Lower leg skin (tissue), 4 donors: ENCODE measurements at regions not wholly inside any gene's neighbourhood (a gene's known extent, or its start where the extent isn't known, plus 50 kb on each side); places are given as distances from the start of the nearest gene placed in this dataset.

Source experiments
- DNase-seq, 2 donors: peaks; one replicate each; pipeline ENCODE4 v3.0.0-alpha.2; 2019; ENCODE audit warnings: low spot score in 2 of 2
- H3K4me3 ChIP-seq: fragments of 200-600 bp; sonication (generic); 2 replicates; pipeline ENCODE4 v1.5.1; 2017; ENCODE audit warnings: mild to moderate bottlenecking, low read depth; ENCODE audit not compliant: poor library complexity, severe bottlenecking
- POLR2A ChIP-seq, 2 donors: fragments of 450-650 bp; IDR thresholded peaks; one replicate each; pipeline ENCODE4 v1.6.1; 2016 to 2017; ENCODE audit warnings: antibody characterized with exemption in 2 of 2, mild to moderate bottlenecking in 1 of 2, moderate library complexity in 1 of 2
- WGBS, 2 donors: methylation state at CpG; one replicate each; pipeline ENCODE4 v1.1.5; 2018; 5-methylcytosine and 5-hydroxymethylcytosine counted together
- intact Hi-C: fragments of 100-400 bp; cut with DNase I; formaldehyde crosslinking; loops from one replicate; pipeline ENCODE4 v1.15.0; 2023; ENCODE audit warnings: low total_unique reads
- TF ChIP-seq, protein P1 (sequence below), 3 donors: fragments of 450-650 bp; IDR thresholded peaks; one replicate each; pipeline ENCODE4 v1.5.1; 2016; ENCODE audit warnings: antibody characterized with exemption in 3 of 3, mild to moderate bottlenecking in 3 of 3, moderate library complexity in 2 of 3

GRCh38 chr9:107694390-107694789 lies 204.8 kb upstream of the KLF4 start:
- no peak for DNase-seq
- no peak for TF ChIP-seq POLR2A (IDR thresholded peaks at IDR 0.05)
- TF ChIP-seq, protein P1, sequence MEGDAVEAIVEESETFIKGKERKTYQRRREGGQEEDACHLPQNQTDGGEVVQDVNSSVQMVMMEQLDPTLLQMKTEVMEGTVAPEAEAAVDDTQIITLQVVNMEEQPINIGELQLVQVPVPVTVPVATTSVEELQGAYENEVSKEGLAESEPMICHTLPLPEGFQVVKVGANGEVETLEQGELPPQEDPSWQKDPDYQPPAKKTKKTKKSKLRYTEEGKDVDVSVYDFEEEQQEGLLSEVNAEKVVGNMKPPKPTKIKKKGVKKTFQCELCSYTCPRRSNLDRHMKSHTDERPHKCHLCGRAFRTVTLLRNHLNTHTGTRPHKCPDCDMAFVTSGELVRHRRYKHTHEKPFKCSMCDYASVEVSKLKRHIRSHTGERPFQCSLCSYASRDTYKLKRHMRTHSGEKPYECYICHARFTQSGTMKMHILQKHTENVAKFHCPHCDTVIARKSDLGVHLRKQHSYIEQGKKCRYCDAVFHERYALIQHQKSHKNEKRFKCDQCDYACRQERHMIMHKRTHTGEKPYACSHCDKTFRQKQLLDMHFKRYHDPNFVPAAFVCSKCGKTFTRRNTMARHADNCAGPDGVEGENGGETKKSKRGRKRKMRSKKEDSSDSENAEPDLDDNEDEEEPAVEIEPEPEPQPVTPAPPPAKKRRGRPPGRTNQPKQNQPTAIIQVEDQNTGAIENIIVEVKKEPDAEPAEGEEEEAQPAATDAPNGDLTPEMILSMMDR (IDR thresholded peaks at IDR 0.05): no peak
- no peak overlapping the region for H3K4me3 ChIP-seq
- 55 to 97% methylated on average over 1 of the region's 1 CpG for WGBS, 2 donors
- intact Hi-C loops: no loop called here

- TF ChIP-seq, protein P1 (IDR thresholded peaks at IDR 0.05): no peak
- no peak for TF ChIP-seq POLR2A (IDR thresholded peaks at IDR 0.05)
- WGBS, 2 donors: 34 to 59% methylated on average over 6 to 7 of the region's 7 CpGs
- no peak for DNase-seq
- no peak overlapping the region for H3K4me3 ChIP-seq
- intact Hi-C loops: no loop called here
These were observed 204.2 kb upstream of the KLF4 start for GRCh38 chr9:107693625-107694326.

DNA sequence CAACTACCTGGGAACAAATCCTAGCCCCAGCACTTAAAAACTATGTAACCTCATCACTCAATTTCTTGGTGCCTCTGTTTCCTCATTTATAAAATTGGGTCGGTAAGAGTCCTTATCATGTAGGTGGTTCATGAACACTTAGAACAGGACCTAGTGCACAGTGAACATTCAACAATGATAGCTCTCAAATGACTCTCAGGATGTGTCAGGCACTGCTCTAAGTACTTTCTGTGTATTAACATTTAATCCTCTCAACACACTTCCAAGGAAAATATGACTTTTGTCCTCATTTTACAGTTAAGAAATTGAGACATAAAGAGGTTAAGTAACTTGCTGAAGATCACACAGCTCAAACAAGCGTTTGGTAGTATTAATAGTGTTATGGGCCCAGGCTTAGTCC lies 202.1 kb upstream of the KLF4 start:
- no peak for DNase-seq
- no peak overlapping the region for H3K4me3 ChIP-seq
- TF ChIP-seq, protein P1 (IDR thresholded peaks at IDR 0.05): no peak
- TF ChIP-seq POLR2A (IDR thresholded peaks at IDR 0.05): no peak
- WGBS, 2 donors: 82 to 84% methylated on average over 2 of the region's 2 CpGs
- intact Hi-C loops: no loop called here

- intact Hi-C loops: no loop called here
- no peak for DNase-seq
- H3K4me3 ChIP-seq: no peak overlapping the region
- no peak for TF ChIP-seq POLR2A (IDR thresholded peaks at IDR 0.05)
- TF ChIP-seq, protein P1 (IDR thresholded peaks at IDR 0.05): no peak
- WGBS, 2 donors: 63 to 67% methylated on average over 5 of the region's 5 CpGs
These were observed 200.5 kb upstream of the KLF4 start for GRCh38 chr9:107690021-107690420.

DNA sequence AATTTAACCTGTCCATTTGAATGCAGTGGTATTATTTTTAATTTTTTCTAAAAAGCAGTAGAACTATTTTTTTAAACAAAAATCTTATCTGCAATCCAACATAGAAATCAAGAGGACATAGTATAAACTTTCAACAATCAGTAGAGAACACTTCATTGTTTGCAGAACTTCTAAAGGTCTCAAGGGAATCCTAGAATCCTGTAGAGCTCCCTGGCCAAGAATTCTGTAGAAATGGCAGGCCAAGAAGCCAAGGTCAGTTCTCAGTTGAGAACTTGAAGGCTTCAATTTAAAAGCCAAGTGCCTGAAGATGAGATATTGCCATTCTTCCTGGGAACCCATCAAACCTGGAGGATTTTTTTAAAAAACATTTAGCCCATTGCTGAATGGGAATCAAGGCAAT lies 199.2 kb upstream of the KLF4 start:
- intact Hi-C loops: no loop called here

More for the DNA sequence above, 199.2 kb upstream of the KLF4 start:
- H3K4me3 ChIP-seq: no peak overlapping the region
- no peak for DNase-seq
- no peak for TF ChIP-seq POLR2A (IDR thresholded peaks at IDR 0.05)
- TF ChIP-seq, protein P1 (IDR thresholded peaks at IDR 0.05): no peak
